Ishikawa (cell line): ENCODE measurements at regions not wholly inside any gene's neighbourhood (a gene's known extent, or its start where the extent isn't known, plus 50 kb on each side); places are given as distances from the start of the nearest gene placed in this dataset.

Experiments
- CEBPB ChIP-seq: IDR thresholded peaks from 2 replicates; pipeline ENCODE4 v1.6.1; 2012
- CREB1 ChIP-seq: IDR thresholded peaks from 2 replicates; pipeline ENCODE4 v1.6.1; 2012; ENCODE audit warnings: low read depth
- EGR1 ChIP-seq: IDR thresholded peaks from 2 replicates; pipeline ENCODE4 v1.6.1; 2012
- EP300 ChIP-seq: IDR thresholded peaks from 2 replicates; pipeline ENCODE4 v1.6.1; 2012; ENCODE audit warnings: borderline replicate concordance
- FOXM1 ChIP-seq: IDR thresholded peaks from 2 replicates; pipeline ENCODE4 v1.6.1; 2012; ENCODE audit warnings: low read depth, borderline replicate concordance
- MAX ChIP-seq: IDR thresholded peaks from 2 replicates; pipeline ENCODE4 v1.6.1; 2012
- NFIC ChIP-seq: IDR thresholded peaks from 2 replicates; pipeline ENCODE4 v1.6.1; 2012
- RAD21 ChIP-seq: IDR thresholded peaks from 2 replicates; pipeline ENCODE4 v1.6.1; 2012; ENCODE audit warnings: low read depth
- REST ChIP-seq: IDR thresholded peaks from 2 replicates; pipeline ENCODE4 v1.6.1; 2012; ENCODE audit warnings: low read depth, mild to moderate bottlenecking
- TAF1 ChIP-seq: IDR thresholded peaks from 2 replicates; pipeline ENCODE4 v1.6.1; 2012; ENCODE audit warnings: low read depth, mild to moderate bottlenecking
- TCF12 ChIP-seq: IDR thresholded peaks from 2 replicates; pipeline ENCODE4 v1.6.1; 2012; ENCODE audit warnings: low read depth
- TEAD4 ChIP-seq: IDR thresholded peaks from 2 replicates; pipeline ENCODE4 v1.6.1; 2012
- USF1 ChIP-seq: IDR thresholded peaks from 2 replicates; pipeline ENCODE4 v1.6.1; 2012
- YY1 ChIP-seq: IDR thresholded peaks from 2 replicates; pipeline ENCODE4 v1.6.1; 2012; ENCODE audit warnings: low read depth
- ZBTB7A ChIP-seq: IDR thresholded peaks from 2 replicates; pipeline ENCODE4 v1.6.1; 2012; ENCODE audit warnings: low read depth

GRCh38 chr4:130147641-130148040 lies 1051.7 kb downstream of the C4orf33 start:
- TF ChIP-seq TCF12 (no peak), MAX (no peak), TAF1 (no peak), REST (no peak), CREB1 (no peak), EP300 (no peak), NFIC (no peak), YY1 (no peak)

- TF ChIP-seq TCF12 (no peak), MAX (no peak)
Measured at GRCh38 chr4:130154901-130155300, 1058.9 kb downstream of the C4orf33 start.

- no peak for TF ChIP-seq REST
- no peak for TF ChIP-seq USF1
- no peak for TF ChIP-seq TEAD4
- no peak for TF ChIP-seq NFIC
- no peak for TF ChIP-seq EP300
- no peak for TF ChIP-seq ZBTB7A
- TF ChIP-seq MAX = no peak
- TF ChIP-seq YY1 = no peak
- no peak for TF ChIP-seq FOXM1
Measured at GRCh38 chr4:130163701-130164100, 1067.7 kb downstream of the C4orf33 start.

- TF ChIP-seq EGR1 (no peak), CREB1 (no peak), ZBTB7A (no peak), RAD21 (no peak), EP300 (no peak), TAF1 (no peak), USF1 (no peak), MAX (no peak), FOXM1 (no peak), TCF12 (no peak), NFIC (no peak; the same call in 1 of the 2 replicates), CEBPB (no peak), YY1 (no peak), TEAD4 (no peak), REST (no peak)
Measured at GRCh38 chr4:130165381-130165780, 1069.4 kb downstream of the C4orf33 start.

GRCh38 chr4:130172156-130172555 lies 1076.2 kb downstream of the C4orf33 start:
- TF ChIP-seq EP300 (no peak), NFIC (no peak), YY1 (no peak), CEBPB (no peak), CREB1 (no peak), TCF12 (no peak), RAD21 (no peak), USF1 (no peak), FOXM1 (no peak), MAX (no peak), TEAD4 (no peak)
